GM20000 (cell line): ENCODE measurements at regions not wholly inside any gene's neighbourhood (a gene's known extent, or its start where the extent isn't known, plus 50 kb on each side); places are given as distances from the start of the nearest gene placed in this dataset.

Source experiments
- DNase-seq: peaks from one replicate; pipeline ENCODE4 v3.0.0; 2012; ENCODE audit warnings: low spot score
- TF ChIP-seq, protein P1 (sequence below): IDR thresholded peaks from 2 replicates; pipeline ENCODE4 v1.5.1; 2012; ENCODE audit warnings: mild to moderate bottlenecking, control low read depth; ENCODE audit errors: extremely low read depth, missing control alignments

DNA sequence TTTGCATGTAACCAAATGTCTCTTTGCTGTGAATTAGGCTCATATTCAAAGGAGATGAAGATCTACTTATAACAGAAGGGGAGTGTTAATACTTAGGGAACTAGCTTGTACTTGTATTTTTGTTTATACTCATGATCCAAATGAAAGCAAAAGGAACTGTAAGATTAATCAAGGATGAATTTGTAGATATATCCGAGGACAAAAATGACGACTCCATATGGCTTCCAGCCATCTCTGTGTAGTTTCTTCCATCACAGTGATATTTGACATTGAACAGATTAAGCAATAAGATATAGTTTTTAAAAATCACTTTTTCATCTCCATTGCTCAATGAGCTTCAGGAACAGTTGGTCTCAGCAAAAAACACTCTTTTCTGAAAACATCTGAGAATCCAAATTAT, 257.4 kb upstream of the CAMK1G start:
- TF ChIP-seq, protein P1, sequence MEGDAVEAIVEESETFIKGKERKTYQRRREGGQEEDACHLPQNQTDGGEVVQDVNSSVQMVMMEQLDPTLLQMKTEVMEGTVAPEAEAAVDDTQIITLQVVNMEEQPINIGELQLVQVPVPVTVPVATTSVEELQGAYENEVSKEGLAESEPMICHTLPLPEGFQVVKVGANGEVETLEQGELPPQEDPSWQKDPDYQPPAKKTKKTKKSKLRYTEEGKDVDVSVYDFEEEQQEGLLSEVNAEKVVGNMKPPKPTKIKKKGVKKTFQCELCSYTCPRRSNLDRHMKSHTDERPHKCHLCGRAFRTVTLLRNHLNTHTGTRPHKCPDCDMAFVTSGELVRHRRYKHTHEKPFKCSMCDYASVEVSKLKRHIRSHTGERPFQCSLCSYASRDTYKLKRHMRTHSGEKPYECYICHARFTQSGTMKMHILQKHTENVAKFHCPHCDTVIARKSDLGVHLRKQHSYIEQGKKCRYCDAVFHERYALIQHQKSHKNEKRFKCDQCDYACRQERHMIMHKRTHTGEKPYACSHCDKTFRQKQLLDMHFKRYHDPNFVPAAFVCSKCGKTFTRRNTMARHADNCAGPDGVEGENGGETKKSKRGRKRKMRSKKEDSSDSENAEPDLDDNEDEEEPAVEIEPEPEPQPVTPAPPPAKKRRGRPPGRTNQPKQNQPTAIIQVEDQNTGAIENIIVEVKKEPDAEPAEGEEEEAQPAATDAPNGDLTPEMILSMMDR = no peak
- DNase-seq = no peak

DNA sequence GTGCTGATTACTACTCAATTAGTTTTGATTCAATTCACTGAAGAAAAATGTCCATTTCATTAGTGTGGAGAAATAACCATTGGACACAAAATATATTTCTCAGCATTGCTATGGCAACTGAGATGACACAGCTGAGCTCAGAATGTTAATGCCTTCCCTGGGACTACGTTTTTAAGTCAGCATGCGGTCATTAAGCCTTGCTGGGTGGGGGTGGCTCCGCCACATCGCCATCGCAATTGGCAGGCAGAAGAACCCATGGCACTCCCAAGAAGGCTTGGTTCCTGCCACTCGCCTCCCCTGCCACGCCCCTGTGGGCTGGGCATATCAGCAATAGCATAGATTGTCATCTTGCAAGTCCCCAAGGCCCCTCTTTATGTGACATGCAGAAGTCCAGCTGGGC, 256.7 kb upstream of the CAMK1G start:
- DNase-seq = no peak
- TF ChIP-seq, protein P1 = no peak

DNA sequence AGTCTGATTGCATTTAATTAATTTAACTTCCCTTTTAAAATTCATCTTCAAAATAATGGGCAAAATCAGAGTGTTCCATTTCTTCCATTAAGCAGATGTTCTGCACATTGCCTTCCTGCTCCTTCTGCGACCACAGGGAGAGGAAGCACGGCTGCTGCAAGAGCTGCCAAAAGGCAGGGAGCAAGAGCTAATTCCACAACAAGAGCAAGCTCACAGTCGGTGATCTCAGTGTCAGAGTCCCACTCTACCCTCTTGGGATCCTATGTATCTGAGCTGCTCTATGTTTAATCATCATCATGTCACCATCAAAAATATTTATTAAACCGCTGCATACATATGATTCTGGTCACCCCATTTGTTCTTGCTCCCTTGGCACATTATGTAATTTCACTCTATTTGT, 255.3 kb upstream of the CAMK1G start:
- DNase-seq = no peak
- TF ChIP-seq, protein P1 = no peak

DNA sequence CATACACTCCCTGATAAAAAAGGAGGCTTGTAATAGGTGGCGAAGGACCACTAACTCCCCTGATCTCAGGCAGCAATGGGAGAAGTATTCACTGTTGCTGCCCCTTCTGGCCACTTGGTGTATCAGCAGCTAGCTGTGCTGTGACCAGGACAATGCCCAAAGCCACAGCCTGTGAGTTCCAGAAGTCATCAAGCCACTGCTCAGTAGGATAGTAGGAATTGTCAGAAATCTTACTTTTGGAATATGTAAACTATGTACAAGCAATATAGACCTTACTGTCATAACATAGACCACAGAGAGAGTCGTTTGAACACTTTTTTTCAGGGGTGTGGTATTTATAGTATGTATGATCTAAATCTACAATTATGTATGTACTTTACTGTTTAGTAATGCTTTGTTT, 248.3 kb upstream of the CAMK1G start:
- peak; percentile 45 for DNase-seq

DNA sequence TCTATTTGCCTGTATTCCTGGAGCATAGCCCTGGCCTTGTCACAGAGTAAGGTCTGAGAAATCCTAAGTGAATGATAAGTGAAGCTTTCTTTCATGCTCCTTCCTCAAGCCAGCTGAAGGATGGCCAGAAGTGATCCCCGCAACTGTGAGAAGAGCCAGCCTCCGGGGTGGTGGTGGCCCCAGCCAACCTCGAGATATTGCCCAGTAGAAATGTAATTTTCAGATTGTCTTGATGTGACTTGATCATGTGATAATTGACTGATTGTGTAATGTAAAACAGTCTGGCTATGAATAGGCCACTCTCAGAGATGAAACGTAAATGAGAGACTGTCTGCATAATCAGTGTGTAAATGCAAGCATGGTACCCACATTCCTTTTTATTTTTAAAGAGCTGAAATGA, 242.4 kb upstream of the CAMK1G start:
- TF ChIP-seq, protein P1 = no peak
- DNase-seq = no peak

More for the DNA sequence above, 248.3 kb upstream of the CAMK1G start:
- TF ChIP-seq, protein P1 = peak; percentile 71

DNA sequence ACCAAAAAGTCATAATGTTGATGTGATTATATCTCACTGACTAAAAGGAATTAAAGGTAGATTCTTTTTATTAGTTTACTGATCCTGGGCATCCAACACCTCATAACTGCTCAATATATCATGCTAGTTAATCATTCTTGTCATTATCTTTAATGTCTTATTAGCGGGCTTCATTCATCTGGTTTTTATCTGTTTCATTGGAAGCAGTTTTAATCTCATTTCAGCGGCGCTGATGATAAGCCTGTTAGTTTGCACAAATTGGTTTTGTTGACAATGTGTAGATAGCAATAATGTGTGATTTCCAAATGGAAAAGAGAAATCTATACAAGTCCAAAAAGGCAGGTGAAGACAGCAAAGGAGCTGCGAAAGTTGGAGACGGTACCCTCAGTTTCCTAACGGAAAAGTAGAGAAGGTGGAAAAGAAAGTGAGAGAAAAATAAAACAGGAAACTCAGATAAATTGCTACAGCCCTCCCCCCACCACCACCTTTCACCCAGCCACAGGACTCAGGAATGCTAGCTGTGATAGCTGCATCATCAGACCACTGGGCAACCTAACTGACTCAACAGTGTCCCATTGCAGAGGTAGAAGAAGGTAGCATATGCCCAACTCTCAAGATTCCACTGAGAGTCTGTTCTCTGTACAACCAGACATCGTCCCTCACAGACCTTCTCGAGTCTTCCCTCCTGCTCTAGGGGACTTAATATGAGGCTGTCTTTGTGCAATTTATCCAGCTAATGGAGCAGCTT, 241.7 kb upstream of the CAMK1G start:
- TF ChIP-seq, protein P1 = no peak

DNA sequence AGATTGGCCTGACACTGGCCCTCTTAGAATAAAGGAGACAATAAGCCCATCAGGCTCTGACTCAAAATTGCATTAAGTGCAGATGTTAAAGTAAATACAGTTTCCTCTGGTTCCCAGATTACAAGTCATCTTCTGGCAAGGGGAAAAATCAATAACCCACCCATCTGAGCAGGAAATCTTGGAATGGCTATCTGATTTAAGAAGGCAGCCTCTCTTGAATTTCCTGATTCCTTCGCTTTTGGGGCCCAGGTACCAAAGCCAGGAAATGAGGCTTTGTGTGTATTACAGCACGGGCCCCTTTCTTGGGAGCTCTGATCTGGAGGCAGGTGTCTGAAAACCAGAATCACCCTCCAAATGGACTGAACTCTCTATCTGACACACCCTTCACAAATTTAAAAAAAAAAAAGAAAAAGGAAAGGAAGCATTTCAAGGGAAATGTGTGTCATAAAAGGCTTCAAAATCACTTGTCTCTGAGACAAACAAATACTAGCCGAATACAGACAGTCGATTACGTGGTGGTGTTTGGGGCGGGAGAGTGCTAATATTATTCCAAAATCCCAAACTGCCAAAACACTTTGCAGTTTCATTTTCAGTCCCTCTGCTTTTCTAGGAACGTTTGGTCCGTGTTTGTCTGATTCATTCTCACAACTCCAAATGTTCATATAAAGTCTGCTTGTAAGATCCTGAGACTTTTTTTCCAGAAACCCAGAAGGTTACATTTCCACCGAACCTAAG, 240.9 kb upstream of the CAMK1G start:
- TF ChIP-seq, protein P1 = no peak
- DNase-seq = no peak

More for the DNA sequence above, 241.7 kb upstream of the CAMK1G start:
- no peak for DNase-seq
